ENCODE measurements at regions not wholly inside any gene's neighbourhood (a gene's known extent, or its start where the extent isn't known, plus 50 kb on each side); places are given as distances from the start of the nearest gene placed in this dataset.

DNA sequence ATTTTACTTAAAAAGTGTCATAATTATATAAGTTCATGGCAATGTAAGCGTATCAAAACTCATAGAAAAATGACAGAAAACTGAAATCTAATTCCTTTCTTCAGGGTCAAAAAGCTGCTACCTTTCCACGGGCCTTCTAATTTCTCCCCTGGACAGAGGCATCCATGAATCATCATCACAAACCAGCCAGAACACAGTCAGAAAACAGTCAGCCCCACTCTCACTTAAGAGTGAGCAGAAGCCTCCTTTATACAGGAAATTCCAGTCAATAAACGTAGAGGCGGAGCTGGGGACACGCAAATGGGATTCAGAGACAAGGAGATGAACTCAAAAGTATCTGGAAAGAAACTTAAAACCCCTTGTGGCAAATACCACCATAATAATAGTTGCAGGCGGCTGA lies 54.2 kb upstream of the ABCC4 start:
- CTCF ChIA-PET: interaction anchor here (0.8 to 2.9 kb wide), 5 partner anchors 18 to 166 kb away, joined by 3 to 11 read pairs (median 7); no protein-coding TSS in a partner anchor
- intact Hi-C loops (cut with micrococcal nuclease): no loop called here
- Histone ChIP-seq H3K9me3 (replicated peaks; ENCODE audit: control insufficient read depth, insufficient read depth, low read length) (no peaks in the 10 kb centered on the region), H4K20me1 (replicated peaks; ENCODE audit: control insufficient read depth, extremely low read depth, insufficient read depth, low read length) (no peaks in the 10 kb centered on the region), H3K9me1 (replicated peaks; ENCODE audit: control insufficient read depth, extremely low read depth, insufficient read depth, low read length) (no peaks in the 10 kb centered on the region), H3K4me1 (ENCODE audit: control insufficient read depth, extremely low read depth, insufficient read depth, low read length) (peaks cover 12% of the 10 kb centered on the region), H3K27me3 (ENCODE audit: control insufficient read depth in 2 of 2, insufficient read depth in 2 of 2, low read length in 2 of 2) (peaks cover 6 to 11% of the 10 kb centered on the region in 2 experiments), H3K79me2 (ENCODE audit: control insufficient read depth, insufficient read depth, low read length) (no peaks in the 10 kb centered on the region), H3K27ac (ENCODE audit: insufficient read depth, low read depth, low read length) (no peak overlapping the region), H3K4me2 (ENCODE audit: insufficient read depth, low read length) (no peak overlapping the region), H3K36me3 (ENCODE audit: control insufficient read depth in 2 of 2, extremely low read depth in 1 of 2, insufficient read depth in 2 of 2, low read length in 2 of 2) (no peaks in the 10 kb centered on the region), H2AFZ (ENCODE audit: low read depth, low read length) (peak overlapping the region; percentile 16), H3K4me3 (replicated peaks in 1 of 3; ENCODE audit: insufficient read depth in 1 of 3, low read depth in 1 of 3, low read length in 3 of 3) (no peak overlapping the region), H3K9ac (replicated peaks; ENCODE audit: extremely low read depth, insufficient read depth, low read length) (no peak overlapping the region)
- dilution Hi-C loops (cut with MboI; ENCODE audit: extremely low pct_ligation_motif_present, low sequenced_read_pairs): no loop called here
- POLR2A ChIA-PET: no interaction called here
- peak; percentile 60 for DNase-seq (ENCODE audit: low read depth, low spot score)
- BruUV-seq (replicated peaks): no TSS peak
- TF ChIP-seq POLR2A (IDR thresholded peaks at IDR 0.05; ENCODE audit: low read depth, low read length): no peak
- peak; percentile 44 for TF ChIP-seq FOS (IDR thresholded peaks at IDR 0.05; ENCODE audit: borderline replicate concordance, insufficient read depth, low read length)
- FAIRE-seq: peak; percentile 59

DNA sequence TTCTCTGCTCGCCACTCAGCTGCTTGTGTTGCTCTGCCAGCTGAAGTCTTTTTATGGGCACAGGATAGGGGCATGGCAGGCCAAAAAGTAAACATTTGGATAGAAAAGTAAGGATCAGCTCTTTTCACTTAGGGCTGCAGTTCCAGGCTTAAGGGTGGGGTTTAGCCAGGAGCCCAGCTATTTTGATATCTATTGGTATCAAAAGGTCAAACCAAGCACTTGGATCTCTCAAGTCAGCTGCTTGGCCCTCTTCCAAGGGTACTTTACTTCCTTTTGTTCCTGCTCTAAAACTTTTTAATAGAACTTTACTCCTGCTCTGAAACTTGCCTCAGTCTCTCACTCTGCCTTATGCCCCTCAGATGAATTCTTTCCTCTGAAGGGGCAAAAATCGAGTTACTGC lies 55.7 kb upstream of the ABCC4 start:
- no peaks in the 10 kb centered on the region for H4K20me1 ChIP-seq (replicated peaks; ENCODE audit: control insufficient read depth, extremely low read depth, insufficient read depth, low read length)
- BruUV-seq (replicated peaks): no TSS peak
- H3K27me3 ChIP-seq (ENCODE audit: control insufficient read depth in 2 of 2, insufficient read depth in 2 of 2, low read length in 2 of 2): peaks cover 6 to 13% of the 10 kb centered on the region in 2 experiments
- ChIA-PET CTCF (interaction anchor here (2.9 kb wide), 1 partner anchor 165 kb away, joined by 7 read pairs; no protein-coding TSS in a partner anchor), POLR2A (no interaction called here)
- no peaks in the 10 kb centered on the region for H3K9me1 ChIP-seq (replicated peaks; ENCODE audit: control insufficient read depth, extremely low read depth, insufficient read depth, low read length)
- no peaks in the 10 kb centered on the region for H3K9me3 ChIP-seq (replicated peaks; ENCODE audit: control insufficient read depth, insufficient read depth, low read length)
- no peaks in the 10 kb centered on the region for H3K36me3 ChIP-seq (ENCODE audit: control insufficient read depth in 2 of 2, extremely low read depth in 1 of 2, insufficient read depth in 2 of 2, low read length in 2 of 2)
- no peak overlapping the region for H3K9ac ChIP-seq (replicated peaks; ENCODE audit: extremely low read depth, insufficient read depth, low read length)
- no peak for DNase-seq (ENCODE audit: low read depth, low spot score)
- H2AFZ ChIP-seq (ENCODE audit: low read depth, low read length): no peak overlapping the region
- no peak overlapping the region for H3K4me3 ChIP-seq (replicated peaks in 1 of 3; ENCODE audit: insufficient read depth in 1 of 3, low read depth in 1 of 3, low read length in 3 of 3)
- no peak for FAIRE-seq
- intact Hi-C loops (cut with micrococcal nuclease): no loop called here
- H3K27ac ChIP-seq (ENCODE audit: insufficient read depth, low read depth, low read length): no peak overlapping the region
- no peak overlapping the region for H3K4me2 ChIP-seq (ENCODE audit: insufficient read depth, low read length)
- no peaks in the 10 kb centered on the region for H3K79me2 ChIP-seq (ENCODE audit: control insufficient read depth, insufficient read depth, low read length)
- TF ChIP-seq JUN (IDR thresholded peaks at IDR 0.05; ENCODE audit: borderline replicate concordance, insufficient read depth, insufficient read length, low read depth) (no peak), MYC (IDR thresholded peaks at IDR 0.05; ENCODE audit: low read depth, low read length) (no peak), POLR2AphosphoS5 (IDR thresholded peaks at IDR 0.05; ENCODE audit: insufficient read depth, low read depth, low read length) (no peak), EZH2 (IDR thresholded peaks at IDR 0.05; ENCODE audit: borderline replicate concordance, low read depth, low read length, severe bottlenecking) (no peak), FOS (IDR thresholded peaks at IDR 0.05; ENCODE audit: borderline replicate concordance, insufficient read depth, low read length) (no peak)
- TF ChIP-seq, protein P1, sequence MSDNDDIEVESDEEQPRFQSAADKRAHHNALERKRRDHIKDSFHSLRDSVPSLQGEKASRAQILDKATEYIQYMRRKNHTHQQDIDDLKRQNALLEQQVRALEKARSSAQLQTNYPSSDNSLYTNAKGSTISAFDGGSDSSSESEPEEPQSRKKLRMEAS (IDR thresholded peaks at IDR 0.05; ENCODE audit: insufficient read depth, insufficient read length): no peak
- H3K4me1 ChIP-seq (ENCODE audit: control insufficient read depth, extremely low read depth, insufficient read depth, low read length): peaks cover 12% of the 10 kb centered on the region
- dilution Hi-C loops (cut with MboI; ENCODE audit: extremely low pct_ligation_motif_present, low sequenced_read_pairs): no loop called here
